ENCODE measurements at regions not wholly inside any gene's neighbourhood (a gene's known extent, or its start where the extent isn't known, plus 50 kb on each side); places are given as distances from the start of the nearest gene placed in this dataset.
"Not testable (repeated sequence)": the region's sequence is repeated elsewhere in the genome, so short reads cannot be mapped to it uniquely, and the experiment has no call there.

GRCh38 chr15:21079544-21079943 lies 213.4 kb upstream of the POTEB2 start:
- not testable (repeated sequence) for H3K4me3 Mint-ChIP-seq (ENCODE audit: unreplicated experiment); H3K36me3 Mint-ChIP-seq (ENCODE audit: unreplicated experiment); H3K27me3 Mint-ChIP-seq (ENCODE audit: unreplicated experiment); H3K4me1 Mint-ChIP-seq (ENCODE audit: unreplicated experiment); DNase-seq (ENCODE audit: extremely low spot score, unreplicated experiment); H3K9me3 Mint-ChIP-seq (ENCODE audit: unreplicated experiment); H3K27ac Mint-ChIP-seq (ENCODE audit: unreplicated experiment)

- H3K27ac Mint-ChIP-seq (ENCODE audit: unreplicated experiment); DNase-seq (ENCODE audit: extremely low spot score, unreplicated experiment); H3K9me3 Mint-ChIP-seq (ENCODE audit: unreplicated experiment); H3K36me3 Mint-ChIP-seq (ENCODE audit: unreplicated experiment); H3K27me3 Mint-ChIP-seq (ENCODE audit: unreplicated experiment); H3K4me1 Mint-ChIP-seq (ENCODE audit: unreplicated experiment); H3K4me3 Mint-ChIP-seq (ENCODE audit: unreplicated experiment): not testable (repeated sequence)
Measured at GRCh38 chr15:21068917-21069316, 202.8 kb upstream of the POTEB2 start.

DNA sequence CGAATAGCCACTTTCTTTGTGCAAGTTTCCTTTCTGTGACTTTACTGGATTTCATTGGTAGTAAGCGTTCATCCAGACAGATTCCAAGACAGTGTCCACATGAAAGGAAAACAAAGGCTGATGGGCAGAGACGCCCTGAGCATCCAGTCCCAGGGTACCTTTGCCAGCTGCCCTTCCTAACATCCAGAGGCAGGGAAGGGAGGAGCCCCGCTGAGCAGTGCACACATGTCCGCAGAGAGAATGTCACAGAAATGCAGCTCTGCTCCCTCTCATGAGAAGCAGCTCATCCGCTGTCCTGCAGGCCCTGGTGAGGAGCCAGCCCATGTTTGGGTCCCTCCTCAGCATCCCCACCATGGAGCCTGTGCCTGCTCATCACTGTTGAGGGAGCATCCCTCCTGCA lies 197.4 kb upstream of the POTEB2 start:
- not testable (repeated sequence) for H3K4me3 Mint-ChIP-seq (ENCODE audit: unreplicated experiment); H3K36me3 Mint-ChIP-seq (ENCODE audit: unreplicated experiment); H3K4me1 Mint-ChIP-seq (ENCODE audit: unreplicated experiment); DNase-seq (ENCODE audit: extremely low spot score, unreplicated experiment); H3K27ac Mint-ChIP-seq (ENCODE audit: unreplicated experiment); H3K27me3 Mint-ChIP-seq (ENCODE audit: unreplicated experiment); H3K9me3 Mint-ChIP-seq (ENCODE audit: unreplicated experiment)

GRCh38 chr15:21062619-21063163 lies 196.6 kb upstream of the POTEB2 start:
- H3K4me3 Mint-ChIP-seq (ENCODE audit: unreplicated experiment); H3K36me3 Mint-ChIP-seq (ENCODE audit: unreplicated experiment); H3K4me1 Mint-ChIP-seq (ENCODE audit: unreplicated experiment); DNase-seq (ENCODE audit: extremely low spot score, unreplicated experiment); H3K9me3 Mint-ChIP-seq (ENCODE audit: unreplicated experiment); H3K27me3 Mint-ChIP-seq (ENCODE audit: unreplicated experiment); H3K27ac Mint-ChIP-seq (ENCODE audit: unreplicated experiment): not testable (repeated sequence)

- not testable (repeated sequence) for H3K36me3 Mint-ChIP-seq (ENCODE audit: unreplicated experiment); H3K4me1 Mint-ChIP-seq (ENCODE audit: unreplicated experiment); H3K9me3 Mint-ChIP-seq (ENCODE audit: unreplicated experiment); H3K27me3 Mint-ChIP-seq (ENCODE audit: unreplicated experiment); DNase-seq (ENCODE audit: extremely low spot score, unreplicated experiment); H3K27ac Mint-ChIP-seq (ENCODE audit: unreplicated experiment); H3K4me3 Mint-ChIP-seq (ENCODE audit: unreplicated experiment)
Measured at GRCh38 chr15:21051866-21052265, 185.8 kb upstream of the POTEB2 start.

DNA sequence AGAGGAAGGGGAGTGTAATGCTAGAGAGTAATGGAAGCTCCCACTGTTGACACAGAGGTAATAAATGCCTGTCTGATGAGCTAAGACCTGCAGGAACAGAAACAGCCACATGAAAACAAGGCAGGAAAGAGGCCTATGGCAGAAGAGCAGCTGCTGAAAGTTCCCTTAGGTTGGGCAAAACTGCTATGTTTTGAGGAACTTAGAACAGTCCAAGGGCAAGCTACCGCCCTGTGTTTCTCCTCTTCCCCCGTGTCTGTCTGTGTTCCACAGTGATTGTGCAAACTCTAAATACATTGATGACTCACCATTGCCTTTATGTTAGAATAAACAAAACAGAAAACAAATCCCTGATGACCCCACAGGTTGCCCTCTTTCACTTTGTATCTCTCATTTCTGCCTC lies 165.6 kb upstream of the POTEB2 start:
- H3K4me3 Mint-ChIP-seq (ENCODE audit: unreplicated experiment); H3K36me3 Mint-ChIP-seq (ENCODE audit: unreplicated experiment); DNase-seq (ENCODE audit: extremely low spot score, unreplicated experiment); H3K27me3 Mint-ChIP-seq (ENCODE audit: unreplicated experiment); H3K9me3 Mint-ChIP-seq (ENCODE audit: unreplicated experiment); H3K4me1 Mint-ChIP-seq (ENCODE audit: unreplicated experiment); H3K27ac Mint-ChIP-seq (ENCODE audit: unreplicated experiment): not testable (repeated sequence)

DNA sequence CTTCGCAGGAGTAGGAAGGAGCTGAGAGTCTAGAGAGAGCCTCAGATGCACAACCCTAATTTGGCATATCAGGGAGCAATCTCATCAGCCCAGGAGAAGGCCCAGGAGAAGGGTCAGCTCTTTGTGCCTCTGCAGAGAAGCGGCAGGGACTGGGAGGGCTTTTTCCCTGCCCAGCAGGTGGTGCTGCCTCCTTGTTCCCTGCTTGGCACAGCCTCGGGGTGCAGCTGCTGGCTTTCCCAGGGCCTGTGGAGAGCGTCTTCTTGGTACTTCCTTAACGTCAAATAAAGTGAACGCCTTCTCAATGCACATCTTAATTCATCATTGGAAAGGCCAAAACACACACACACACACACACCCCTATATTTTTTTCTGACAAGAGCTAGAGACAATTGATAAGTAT lies 162.9 kb upstream of the POTEB2 start:
- H3K27ac Mint-ChIP-seq (ENCODE audit: unreplicated experiment); H3K9me3 Mint-ChIP-seq (ENCODE audit: unreplicated experiment); H3K4me3 Mint-ChIP-seq (ENCODE audit: unreplicated experiment); H3K36me3 Mint-ChIP-seq (ENCODE audit: unreplicated experiment); H3K4me1 Mint-ChIP-seq (ENCODE audit: unreplicated experiment); H3K27me3 Mint-ChIP-seq (ENCODE audit: unreplicated experiment); DNase-seq (ENCODE audit: extremely low spot score, unreplicated experiment): not testable (repeated sequence)

GRCh38 chr15:21027942-21028341 lies 161.8 kb upstream of the POTEB2 start:
- H3K4me3 Mint-ChIP-seq (ENCODE audit: unreplicated experiment); DNase-seq (ENCODE audit: extremely low spot score, unreplicated experiment); H3K27me3 Mint-ChIP-seq (ENCODE audit: unreplicated experiment); H3K9me3 Mint-ChIP-seq (ENCODE audit: unreplicated experiment); H3K4me1 Mint-ChIP-seq (ENCODE audit: unreplicated experiment); H3K27ac Mint-ChIP-seq (ENCODE audit: unreplicated experiment); H3K36me3 Mint-ChIP-seq (ENCODE audit: unreplicated experiment): not testable (repeated sequence)

- H3K27me3 Mint-ChIP-seq (ENCODE audit: unreplicated experiment); H3K27ac Mint-ChIP-seq (ENCODE audit: unreplicated experiment); H3K4me3 Mint-ChIP-seq (ENCODE audit: unreplicated experiment); H3K4me1 Mint-ChIP-seq (ENCODE audit: unreplicated experiment); H3K9me3 Mint-ChIP-seq (ENCODE audit: unreplicated experiment); H3K36me3 Mint-ChIP-seq (ENCODE audit: unreplicated experiment): not testable (repeated sequence)
- peak; percentile 81 for DNase-seq (ENCODE audit: extremely low spot score, unreplicated experiment)
Measured at GRCh38 chr15:21026848-21027247, 160.7 kb upstream of the POTEB2 start.

- DNase-seq (ENCODE audit: extremely low spot score, unreplicated experiment) = peak; percentile 84
- H3K27me3 Mint-ChIP-seq (ENCODE audit: unreplicated experiment); H3K9me3 Mint-ChIP-seq (ENCODE audit: unreplicated experiment); H3K27ac Mint-ChIP-seq (ENCODE audit: unreplicated experiment); H3K4me1 Mint-ChIP-seq (ENCODE audit: unreplicated experiment); H3K4me3 Mint-ChIP-seq (ENCODE audit: unreplicated experiment); H3K36me3 Mint-ChIP-seq (ENCODE audit: unreplicated experiment): not testable (repeated sequence)
Measured at GRCh38 chr15:21024235-21024987, 158.3 kb upstream of the POTEB2 start.

GRCh38 chr15:21018176-21018575 lies 152.1 kb upstream of the POTEB2 start:
- not testable (repeated sequence) for H3K27ac Mint-ChIP-seq (ENCODE audit: unreplicated experiment); H3K9me3 Mint-ChIP-seq (ENCODE audit: unreplicated experiment); H3K4me3 Mint-ChIP-seq (ENCODE audit: unreplicated experiment); H3K27me3 Mint-ChIP-seq (ENCODE audit: unreplicated experiment); DNase-seq (ENCODE audit: extremely low spot score, unreplicated experiment); H3K4me1 Mint-ChIP-seq (ENCODE audit: unreplicated experiment); H3K36me3 Mint-ChIP-seq (ENCODE audit: unreplicated experiment)

GRCh38 chr15:21017326-21017725 lies 151.2 kb upstream of the POTEB2 start:
- not testable (repeated sequence) for H3K36me3 Mint-ChIP-seq (ENCODE audit: unreplicated experiment); H3K4me3 Mint-ChIP-seq (ENCODE audit: unreplicated experiment); H3K27me3 Mint-ChIP-seq (ENCODE audit: unreplicated experiment); DNase-seq (ENCODE audit: extremely low spot score, unreplicated experiment); H3K27ac Mint-ChIP-seq (ENCODE audit: unreplicated experiment); H3K9me3 Mint-ChIP-seq (ENCODE audit: unreplicated experiment); H3K4me1 Mint-ChIP-seq (ENCODE audit: unreplicated experiment)
